ENCODE measurements at regions not wholly inside any gene's neighbourhood (a gene's known extent, or its start where the extent isn't known, plus 50 kb on each side); places are given as distances from the start of the nearest gene placed in this dataset.

DNA sequence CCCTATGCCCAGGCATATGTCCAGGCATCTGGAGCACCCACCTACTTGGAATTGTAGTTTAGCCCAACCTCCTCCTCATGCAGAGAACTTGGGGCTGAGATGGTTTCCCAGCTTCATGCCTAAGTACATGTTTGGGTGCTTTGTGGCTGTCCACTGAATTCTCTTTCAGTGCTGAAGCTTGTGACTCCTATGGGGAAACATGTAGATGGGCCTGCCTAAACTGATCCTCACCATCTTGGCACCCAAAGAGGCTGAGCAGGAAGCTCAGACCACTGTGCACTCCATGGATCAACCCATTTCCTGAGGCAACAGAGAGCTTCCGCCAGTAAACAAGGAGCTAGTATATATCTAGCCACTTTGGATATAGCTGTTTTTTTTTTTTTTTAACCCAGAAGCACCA is 2733.7 kb downstream of the PCDH7 start:
- DNase-seq, result no peak
- TF ChIP-seq POLR2A (IDR thresholded peaks at IDR 0.05), result no peak
- TF ChIP-seq, protein P1, sequence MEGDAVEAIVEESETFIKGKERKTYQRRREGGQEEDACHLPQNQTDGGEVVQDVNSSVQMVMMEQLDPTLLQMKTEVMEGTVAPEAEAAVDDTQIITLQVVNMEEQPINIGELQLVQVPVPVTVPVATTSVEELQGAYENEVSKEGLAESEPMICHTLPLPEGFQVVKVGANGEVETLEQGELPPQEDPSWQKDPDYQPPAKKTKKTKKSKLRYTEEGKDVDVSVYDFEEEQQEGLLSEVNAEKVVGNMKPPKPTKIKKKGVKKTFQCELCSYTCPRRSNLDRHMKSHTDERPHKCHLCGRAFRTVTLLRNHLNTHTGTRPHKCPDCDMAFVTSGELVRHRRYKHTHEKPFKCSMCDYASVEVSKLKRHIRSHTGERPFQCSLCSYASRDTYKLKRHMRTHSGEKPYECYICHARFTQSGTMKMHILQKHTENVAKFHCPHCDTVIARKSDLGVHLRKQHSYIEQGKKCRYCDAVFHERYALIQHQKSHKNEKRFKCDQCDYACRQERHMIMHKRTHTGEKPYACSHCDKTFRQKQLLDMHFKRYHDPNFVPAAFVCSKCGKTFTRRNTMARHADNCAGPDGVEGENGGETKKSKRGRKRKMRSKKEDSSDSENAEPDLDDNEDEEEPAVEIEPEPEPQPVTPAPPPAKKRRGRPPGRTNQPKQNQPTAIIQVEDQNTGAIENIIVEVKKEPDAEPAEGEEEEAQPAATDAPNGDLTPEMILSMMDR (IDR thresholded peaks at IDR 0.05 in 4 of 5, conservative IDR thresholded peaks at IDR 0.05 in 1 of 5), result no peak
- no peaks in the 10 kb centered on the region for H3K36me3 ChIP-seq
- no peak for ATAC-seq
- intact Hi-C loops (cut with DNase I; ENCODE audit: low total_unique reads), result no loop called here
- in situ Hi-C loops (cut with MboI; ENCODE audit: low sequenced_read_pairs in 4 of 4), result no loop called here
- H3K4me1 ChIP-seq, result no peaks in the 10 kb centered on the region
- no peaks in the 10 kb centered on the region for H3K9me3 ChIP-seq
- no peak overlapping the region for H3K27ac ChIP-seq
- H3K4me3 ChIP-seq, result no peak overlapping the region
- no peaks in the 10 kb centered on the region for H3K27me3 ChIP-seq

DNA sequence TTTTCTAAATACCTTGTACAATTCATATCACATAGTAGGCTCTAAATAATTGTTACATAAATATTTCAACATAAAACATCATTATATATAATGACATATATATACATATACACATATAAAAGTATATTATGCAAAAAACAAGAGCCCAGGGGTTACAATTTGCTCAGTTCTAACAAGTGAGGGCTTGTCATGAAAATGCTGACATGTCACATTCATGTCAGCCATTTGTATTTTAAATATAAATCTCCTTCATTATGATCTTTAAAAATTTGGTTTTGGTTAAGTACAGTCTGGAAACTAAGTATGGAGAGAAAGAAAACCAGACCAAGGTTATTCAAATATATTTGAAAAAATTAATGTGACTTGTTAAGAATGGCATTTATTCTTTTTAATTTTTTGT is 2745.4 kb downstream of the PCDH7 start:
- in situ Hi-C loops (cut with MboI; ENCODE audit: low sequenced_read_pairs in 4 of 4), result no loop called here
- intact Hi-C loops (cut with DNase I; ENCODE audit: low total_unique reads), result no loop called here
- no peak for TF ChIP-seq POLR2A (IDR thresholded peaks at IDR 0.05)
- TF ChIP-seq, protein P1 (IDR thresholded peaks at IDR 0.05 in 4 of 5, conservative IDR thresholded peaks at IDR 0.05 in 1 of 5), result no peak
- Histone ChIP-seq H3K4me3 (no peak overlapping the region), H3K27me3 (no peaks in the 10 kb centered on the region), H3K4me1 (no peaks in the 10 kb centered on the region), H3K27ac (no peak overlapping the region), H3K36me3 (no peaks in the 10 kb centered on the region), H3K9me3 (no peaks in the 10 kb centered on the region)
- ATAC-seq (no peak), DNase-seq (no peak)

DNA sequence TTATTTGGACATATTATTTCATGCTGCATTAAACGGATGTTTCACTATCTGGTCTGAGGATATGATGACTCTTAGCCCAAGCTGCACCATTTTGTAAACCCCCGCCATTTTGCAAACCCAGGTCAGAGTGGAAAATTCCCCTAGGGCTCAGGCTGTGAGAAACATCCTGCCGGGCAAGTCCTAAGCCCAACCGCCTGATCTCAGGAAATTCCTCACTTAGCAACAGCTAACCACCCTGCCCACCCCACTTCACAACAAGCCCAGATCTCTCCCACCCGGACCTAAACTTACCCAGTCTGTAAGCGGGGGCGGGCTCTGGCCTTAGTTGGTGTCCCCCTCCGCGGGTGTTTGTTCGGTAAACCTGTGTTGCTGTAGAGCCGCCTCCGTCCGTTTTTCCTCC is 2747.1 kb downstream of the PCDH7 start:
- TF ChIP-seq, protein P1 (IDR thresholded peaks at IDR 0.05 in 4 of 5, conservative IDR thresholded peaks at IDR 0.05 in 1 of 5), result no peak
- no peak for TF ChIP-seq POLR2A (IDR thresholded peaks at IDR 0.05)
- in situ Hi-C loops (cut with MboI; ENCODE audit: low sequenced_read_pairs in 4 of 4), result no loop called here
- Histone ChIP-seq H3K27ac (no peak overlapping the region), H3K9me3 (no peaks in the 10 kb centered on the region), H3K27me3 (no peaks in the 10 kb centered on the region), H3K36me3 (no peaks in the 10 kb centered on the region), H3K4me1 (no peaks in the 10 kb centered on the region), H3K4me3 (no peak overlapping the region)
- intact Hi-C loops (cut with DNase I; ENCODE audit: low total_unique reads), result no loop called here
- ATAC-seq (no peak), DNase-seq (no peak)

DNA sequence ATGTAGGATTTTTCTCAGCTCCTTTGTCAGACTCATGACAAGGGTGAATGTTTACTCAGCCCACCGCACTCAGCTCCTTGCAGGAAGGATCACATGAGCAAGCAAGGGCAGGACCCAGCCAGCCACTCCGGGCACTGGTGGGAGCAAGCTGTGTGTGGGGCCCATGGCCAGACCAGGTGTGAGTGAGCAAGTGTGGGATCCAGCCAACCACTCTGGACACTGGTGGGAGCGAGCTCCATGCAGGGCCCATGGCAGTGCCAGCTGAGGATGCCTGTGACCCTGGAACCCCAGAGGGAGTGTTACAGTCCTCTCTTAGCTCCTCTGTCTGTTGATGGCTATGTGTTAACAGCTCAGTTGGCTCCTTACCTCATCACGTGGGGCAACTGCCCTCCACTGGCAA is 2750.6 kb downstream of the PCDH7 start:
- H3K9me3 ChIP-seq, result no peaks in the 10 kb centered on the region
- no peak overlapping the region for H3K4me3 ChIP-seq
- in situ Hi-C loops (cut with MboI; ENCODE audit: low sequenced_read_pairs in 4 of 4) (no loop called here), intact Hi-C loops (cut with DNase I; ENCODE audit: low total_unique reads) (no loop called here)
- H3K36me3 ChIP-seq, result no peaks in the 10 kb centered on the region
- no peaks in the 10 kb centered on the region for H3K27me3 ChIP-seq
- TF ChIP-seq, protein P1 (IDR thresholded peaks at IDR 0.05 in 4 of 5, conservative IDR thresholded peaks at IDR 0.05 in 1 of 5), result no peak
- no peak for TF ChIP-seq POLR2A (IDR thresholded peaks at IDR 0.05)
- no peaks in the 10 kb centered on the region for H3K4me1 ChIP-seq
- ATAC-seq, result no peak
- no peak for DNase-seq
- H3K27ac ChIP-seq, result no peak overlapping the region

DNA sequence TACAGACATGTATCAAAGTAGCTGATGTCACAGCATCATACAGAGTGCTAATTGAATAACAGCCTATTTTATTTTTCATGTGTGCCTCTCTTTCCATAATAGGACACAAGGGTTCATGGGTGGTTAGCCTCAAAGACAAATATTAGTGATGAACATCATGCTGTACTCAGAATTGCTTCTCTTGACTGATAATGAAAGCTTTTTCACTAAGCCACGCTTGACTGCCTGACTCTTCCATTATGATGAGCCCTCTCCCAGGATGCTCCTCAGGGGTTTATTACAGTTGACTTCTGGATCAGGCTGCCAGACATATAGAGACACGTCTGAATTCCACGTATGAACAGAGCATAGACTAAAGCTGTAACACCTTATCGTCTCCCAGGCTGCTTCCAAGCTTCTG is 2757.5 kb downstream of the PCDH7 start:
- no peak overlapping the region for H3K4me3 ChIP-seq
- no peak overlapping the region for H3K27ac ChIP-seq
- ATAC-seq, result no peak
- TF ChIP-seq POLR2A (IDR thresholded peaks at IDR 0.05), result no peak
- TF ChIP-seq, protein P1 (IDR thresholded peaks at IDR 0.05 in 4 of 5, conservative IDR thresholded peaks at IDR 0.05 in 1 of 5), result no peak
- intact Hi-C loops (cut with DNase I; ENCODE audit: low total_unique reads), result no loop called here
- no peaks in the 10 kb centered on the region for H3K4me1 ChIP-seq
- in situ Hi-C loops (cut with MboI; ENCODE audit: low sequenced_read_pairs in 4 of 4), result no loop called here
- no peaks in the 10 kb centered on the region for H3K36me3 ChIP-seq
- no peak for DNase-seq
- no peaks in the 10 kb centered on the region for H3K27me3 ChIP-seq
- H3K9me3 ChIP-seq, result no peaks in the 10 kb centered on the region
